Heart left ventricle (tissue), 13 donors: ENCODE measurements at regions not wholly inside any gene's neighbourhood (a gene's known extent, or its start where the extent isn't known, plus 50 kb on each side); places are given as distances from the start of the nearest gene placed in this dataset.
"Not testable (repeated sequence)": the region's sequence is repeated elsewhere in the genome, so short reads cannot be mapped to it uniquely, and the experiment has no call there.

Experiments
- POLR2A ChIP-seq, 2 donors: fragments of 450-650 bp; IDR thresholded peaks; one replicate each; pipeline ENCODE4 v1.6.1; 2017; ENCODE audit warnings: antibody characterized with exemption in 2 of 2, mild to moderate bottlenecking in 2 of 2, moderate library complexity in 2 of 2
- TF ChIP-seq, protein P1 (sequence below), 12 donors: fragments of 200-600 bp; sonication (generic) in 4 of 12; IDR thresholded peaks; one replicate each; pipeline versions ENCODE4 v1.5.0 to v1.8.0; 2018 to 2022; ENCODE audit warnings: antibody characterized with exemption in 12 of 12, mild to moderate bottlenecking in 5 of 12
- donor health status: ischemic (EF 13 %, LVEDD 7.1; RV severe dilation, severe dysfunction).
- donor health status: DM: no; HTN: yes; CAD: no.
- donor health status: DM: no; HTN: no; CAD: no.
- donor health status: ischemic (EF 25% LVEDD 6.9; RV normal size, moderate dysfunction).
- donor health status: ischemic (EF 25% LVEDD 5.7; RV mildly dilated, moderate dysfunction).
- donor health status: ischemic (EF 35%, LVEDD 5.7; RV mildly dilated, moderate dysfunction).
- donor health status: nonischemic (EF 11% LVEDD 7.7; RV severe dilation, severe dysfunction).
- donor health status: DM: yes; HTN: yes; CAD: no.
- donor health status: PGD.
- donor health status: ischemic (EF 29% LVEDD 5.4; RV normal size, mild dysfunction).
- donor health status: nonischemic (EF 23%, LVEDD 6.1; RV moderate dilation, normal function).

GRCh38 chr3:111006485-111006884 lies 65.1 kb upstream of the NECTIN3 start:
- TF ChIP-seq, protein P1, sequence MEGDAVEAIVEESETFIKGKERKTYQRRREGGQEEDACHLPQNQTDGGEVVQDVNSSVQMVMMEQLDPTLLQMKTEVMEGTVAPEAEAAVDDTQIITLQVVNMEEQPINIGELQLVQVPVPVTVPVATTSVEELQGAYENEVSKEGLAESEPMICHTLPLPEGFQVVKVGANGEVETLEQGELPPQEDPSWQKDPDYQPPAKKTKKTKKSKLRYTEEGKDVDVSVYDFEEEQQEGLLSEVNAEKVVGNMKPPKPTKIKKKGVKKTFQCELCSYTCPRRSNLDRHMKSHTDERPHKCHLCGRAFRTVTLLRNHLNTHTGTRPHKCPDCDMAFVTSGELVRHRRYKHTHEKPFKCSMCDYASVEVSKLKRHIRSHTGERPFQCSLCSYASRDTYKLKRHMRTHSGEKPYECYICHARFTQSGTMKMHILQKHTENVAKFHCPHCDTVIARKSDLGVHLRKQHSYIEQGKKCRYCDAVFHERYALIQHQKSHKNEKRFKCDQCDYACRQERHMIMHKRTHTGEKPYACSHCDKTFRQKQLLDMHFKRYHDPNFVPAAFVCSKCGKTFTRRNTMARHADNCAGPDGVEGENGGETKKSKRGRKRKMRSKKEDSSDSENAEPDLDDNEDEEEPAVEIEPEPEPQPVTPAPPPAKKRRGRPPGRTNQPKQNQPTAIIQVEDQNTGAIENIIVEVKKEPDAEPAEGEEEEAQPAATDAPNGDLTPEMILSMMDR (IDR thresholded peaks at IDR 0.05): not testable (repeated sequence)
- TF ChIP-seq POLR2A (IDR thresholded peaks at IDR 0.05): not testable (repeated sequence)
